ENCODE measurements at regions not wholly inside any gene's neighbourhood (a gene's known extent, or its start where the extent isn't known, plus 50 kb on each side); places are given as distances from the start of the nearest gene placed in this dataset.

- no peak for DNase-seq (ENCODE audit: low read depth)
Observed at GRCh38 chr6:129778793-129779192, 68.8 kb upstream of the ARHGAP18 start.

GRCh38 chr6:129777371-129777770, 67.4 kb upstream of the ARHGAP18 start:
- DNase-seq (ENCODE audit: low read depth): no peak

GRCh38 chr6:129776542-129777330, 66.8 kb upstream of the ARHGAP18 start:
- DNase-seq (ENCODE audit: low read depth): no peak

GRCh38 chr6:129774697-129775447, 64.9 kb upstream of the ARHGAP18 start:
- DNase-seq (ENCODE audit: low read depth): peak; percentile 9

- no peak for DNase-seq (ENCODE audit: low read depth)
Observed at GRCh38 chr6:129773304-129773703, 63.3 kb upstream of the ARHGAP18 start.

GRCh38 chr6:129771678-129772077, 61.7 kb upstream of the ARHGAP18 start:
- no peak for DNase-seq (ENCODE audit: low read depth)

GRCh38 chr6:129767776-129768485, 58.0 kb upstream of the ARHGAP18 start:
- no peak for DNase-seq (ENCODE audit: low read depth)

- peak; percentile 19 for DNase-seq (ENCODE audit: low read depth)
Observed at GRCh38 chr6:129766959-129767728, 57.2 kb upstream of the ARHGAP18 start.

GRCh38 chr6:129764761-129765407, 54.9 kb upstream of the ARHGAP18 start:
- no peak for DNase-seq (ENCODE audit: low read depth)

- DNase-seq (ENCODE audit: low read depth): no peak
Observed at GRCh38 chr6:129759796-129760605, 50.0 kb upstream of the ARHGAP18 start.
